ENCODE measurements at regions not wholly inside any gene's neighbourhood (a gene's known extent, or its start where the extent isn't known, plus 50 kb on each side); places are given as distances from the start of the nearest gene placed in this dataset.

GRCh38 chr1:64328193-64328592 is 124.8 kb downstream of the UBE2U start:
- no peaks in the 10 kb centered on the region for H3K27me3 ChIP-seq
- no peaks in the 10 kb centered on the region for H3K4me1 ChIP-seq
- 69 to 84% (median 79%) methylated on average over 3 of the region's 3 CpGs for WGBS, 5 donors
- no peak overlapping the region for H3K27ac ChIP-seq
- DNase-seq, result no peak
- H3K4me3 ChIP-seq, result no peak overlapping the region
- no peaks in the 10 kb centered on the region for H3K36me3 ChIP-seq
- intact Hi-C loops (cut with DNase I; ENCODE audit: low total_unique reads), result no loop called here
- H3K9me3 ChIP-seq, result no peaks in the 10 kb centered on the region
- no peak for TF ChIP-seq EP300 (IDR thresholded peaks at IDR 0.05)
- TF ChIP-seq POLR2A (IDR thresholded peaks at IDR 0.05), result no peak
- TF ChIP-seq POLR2AphosphoS5 (IDR thresholded peaks at IDR 0.05), result no peak
- no peak for TF ChIP-seq CTCF (IDR thresholded peaks at IDR 0.05)

GRCh38 chr1:64330839-64331238 is 127.4 kb downstream of the UBE2U start:
- no peak for TF ChIP-seq POLR2AphosphoS5 (IDR thresholded peaks at IDR 0.05)
- TF ChIP-seq EP300 (IDR thresholded peaks at IDR 0.05), result no peak
- no peak for TF ChIP-seq POLR2A (IDR thresholded peaks at IDR 0.05)
- no peak for TF ChIP-seq CTCF (IDR thresholded peaks at IDR 0.05)
- no peak overlapping the region for H3K27ac ChIP-seq
- H3K4me3 ChIP-seq, result no peak overlapping the region
- H3K36me3 ChIP-seq, result no peaks in the 10 kb centered on the region
- WGBS, 5 donors, result 22 to 43% (median 32%) methylated on average over 4 of the region's 4 CpGs
- intact Hi-C loops (cut with DNase I; ENCODE audit: low total_unique reads), result no loop called here
- H3K9me3 ChIP-seq, result no peaks in the 10 kb centered on the region
- H3K27me3 ChIP-seq, result no peaks in the 10 kb centered on the region
- DNase-seq, result no peak
- H3K4me1 ChIP-seq, result no peaks in the 10 kb centered on the region

GRCh38 chr1:64335636-64336035 is 132.2 kb downstream of the UBE2U start:
- intact Hi-C loops (cut with DNase I; ENCODE audit: low total_unique reads), result no loop called here
- Histone ChIP-seq H3K27ac (no peak overlapping the region), H3K9me3 (no peaks in the 10 kb centered on the region), H3K4me3 (no peak overlapping the region), H3K4me1 (no peaks in the 10 kb centered on the region), H3K36me3 (no peaks in the 10 kb centered on the region), H3K27me3 (no peaks in the 10 kb centered on the region)
- WGBS, 5 donors, result 63 to 85% (median 74%) methylated on average over 4 of the region's 4 CpGs
- DNase-seq, result no peak
- TF ChIP-seq POLR2A (IDR thresholded peaks at IDR 0.05) (no peak), CTCF (IDR thresholded peaks at IDR 0.05) (no peak), EP300 (IDR thresholded peaks at IDR 0.05) (no peak), POLR2AphosphoS5 (IDR thresholded peaks at IDR 0.05) (no peak)

- no peak for TF ChIP-seq EP300 (IDR thresholded peaks at IDR 0.05)
- no peak for TF ChIP-seq POLR2AphosphoS5 (IDR thresholded peaks at IDR 0.05)
- no peak for TF ChIP-seq POLR2A (IDR thresholded peaks at IDR 0.05)
- TF ChIP-seq CTCF (IDR thresholded peaks at IDR 0.05), result no peak
- no peak for DNase-seq
- intact Hi-C loops (cut with DNase I; ENCODE audit: low total_unique reads), result no loop called here
- Histone ChIP-seq H3K27ac (no peak overlapping the region), H3K9me3 (no peaks in the 10 kb centered on the region), H3K4me1 (no peaks in the 10 kb centered on the region), H3K4me3 (no peak overlapping the region), H3K27me3 (no peaks in the 10 kb centered on the region), H3K36me3 (no peaks in the 10 kb centered on the region)
- 70 to 95% (median 91%) methylated on average over 4 of the region's 4 CpGs for WGBS, 5 donors
Measured at GRCh38 chr1:64337475-64337874, 132.5 kb upstream of the CACHD1 start.

Measured in stomach (tissue), 8 donors.